Right renal cortex interstitium (tissue), 3 donors: ENCODE measurements at regions not wholly inside any gene's neighbourhood (a gene's known extent, or its start where the extent isn't known, plus 50 kb on each side); places are given as distances from the start of the nearest gene placed in this dataset.
"Not testable (repeated sequence)": the region's sequence is repeated elsewhere in the genome, so short reads cannot be mapped to it uniquely, and the experiment has no call there.

Source experiments
- DNase-seq, 3 donors: peaks; one replicate each; pipeline ENCODE4 v3.0.0-alpha.2; 2013; ENCODE audit warnings: low read depth in 3 of 3, low spot score in 2 of 3

- DNase-seq, result no peak
These were observed 74.9 kb upstream of the EIF5 start for GRCh38 chr14:103259184-103259583.

GRCh38 chr14:103259801-103260628 lies 74.0 kb upstream of the EIF5 start:
- DNase-seq, result no peak

GRCh38 chr14:103260629-103261124 lies 73.4 kb upstream of the EIF5 start:
- no peak for DNase-seq

GRCh38 chr14:103267226-103267910 lies 66.7 kb upstream of the EIF5 start:
- no peak for DNase-seq

- no peak for DNase-seq
These were observed 62.8 kb upstream of the EIF5 start for GRCh38 chr14:103271189-103271588.

- DNase-seq, result no peak
These were observed 60.8 kb upstream of the EIF5 start for GRCh38 chr14:103273145-103273744.

GRCh38 chr14:103273745-103274615 lies 60.1 kb upstream of the EIF5 start:
- no peak for DNase-seq

GRCh38 chr14:103275000-103275399 lies 59.0 kb upstream of the EIF5 start:
- no peak for DNase-seq

GRCh38 chr14:103277931-103278330 lies 56.1 kb upstream of the EIF5 start:
- no peak for DNase-seq

GRCh38 chr14:103279142-103280025 lies 54.7 kb upstream of the EIF5 start:
- DNase-seq, result no peak

- no peak for DNase-seq
These were observed 53.6 kb upstream of the EIF5 start for GRCh38 chr14:103280278-103280928.

GRCh38 chr14:103281496-103282231 lies 52.4 kb upstream of the EIF5 start:
- peak in 2 of 3 donors; percentile 48 to 61 for DNase-seq

- DNase-seq, result not testable (repeated sequence)
These were observed 51.7 kb upstream of the EIF5 start for GRCh38 chr14:103282309-103282708.

- no peak for DNase-seq
These were observed 51.1 kb upstream of the EIF5 start for GRCh38 chr14:103282932-103283331.

GRCh38 chr14:103283916-103284315 lies 50.1 kb upstream of the EIF5 start:
- no peak for DNase-seq
